Fibroblast of pulmonary artery (primary cell): ENCODE measurements at regions not wholly inside any gene's neighbourhood (a gene's known extent, or its start where the extent isn't known, plus 50 kb on each side); places are given as distances from the start of the nearest gene placed in this dataset.

Source experiments
- DNase-seq: peaks from one replicate; pipeline ENCODE4 v3.0.0-alpha.2; 2010; ENCODE audit warnings: low read depth
- H3K4me3 ChIP-seq: replicated peaks from 2 replicates; pipeline ENCODE4 v1.5.1; 2011; ENCODE audit warnings: low read depth, mild to moderate bottlenecking, control low read depth, low read length, moderate library complexity
- CTCF ChIP-seq: IDR thresholded peaks from 2 replicates; pipeline ENCODE4 v1.5.1; 2011; ENCODE audit warnings: mild to moderate bottlenecking, control low read depth, low read length, inconsistent platforms; ENCODE audit errors: missing control alignments

- TF ChIP-seq CTCF: no peak
- DNase-seq: no peak
- no peak overlapping the region for H3K4me3 ChIP-seq
Measured at GRCh38 chr2:78411303-78411702, 614.2 kb upstream of the REG3G start.

- no peak for TF ChIP-seq CTCF
- H3K4me3 ChIP-seq: no peak overlapping the region
- no peak for DNase-seq
Measured at GRCh38 chr2:78416625-78417300, 608.7 kb upstream of the REG3G start.

- TF ChIP-seq CTCF: no peak
- peak; percentile 7 for DNase-seq
- H3K4me3 ChIP-seq: no peak overlapping the region
Measured at GRCh38 chr2:78417355-78417754, 608.1 kb upstream of the REG3G start.

GRCh38 chr2:78418021-78418420 is 607.5 kb upstream of the REG3G start:
- no peak for TF ChIP-seq CTCF
- H3K4me3 ChIP-seq: no peak overlapping the region
- DNase-seq: peak; percentile 30

- H3K4me3 ChIP-seq: no peak overlapping the region
- TF ChIP-seq CTCF: no peak
- no peak for DNase-seq
Measured at GRCh38 chr2:78420132-78420531, 605.4 kb upstream of the REG3G start.

- no peak for TF ChIP-seq CTCF
- H3K4me3 ChIP-seq: no peak overlapping the region
- no peak for DNase-seq
Measured at GRCh38 chr2:78423631-78424030, 601.9 kb upstream of the REG3G start.

- H3K4me3 ChIP-seq: no peak overlapping the region
- no peak for TF ChIP-seq CTCF
Measured at GRCh38 chr2:78427170-78427569, 598.3 kb upstream of the REG3G start.

More at GRCh38 chr2:78427170-78427569, 598.3 kb upstream of the REG3G start:
- no peak for DNase-seq
